ENCODE measurements at regions not wholly inside any gene's neighbourhood (a gene's known extent, or its start where the extent isn't known, plus 50 kb on each side); places are given as distances from the start of the nearest gene placed in this dataset.

DNA sequence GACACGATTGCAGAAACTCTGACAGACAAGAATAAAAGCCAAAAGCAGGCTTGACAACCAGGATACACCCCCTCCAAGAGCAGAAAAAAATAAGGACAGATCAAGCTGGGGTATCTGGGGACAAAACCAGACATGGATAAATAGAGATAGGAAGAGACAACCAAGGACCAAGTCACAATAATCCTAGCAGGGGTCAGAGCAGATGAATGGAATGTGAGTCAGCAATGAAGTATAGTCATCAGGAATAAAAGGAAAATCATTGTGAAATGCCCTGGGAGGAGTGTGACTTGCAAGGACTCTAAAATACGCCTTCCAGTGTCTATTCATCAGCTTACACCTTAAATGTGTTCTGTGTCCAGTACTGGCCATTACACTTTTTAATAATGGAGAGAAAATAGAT lies 206.8 kb downstream of the CAAP1 start:
- H2AFZ ChIP-seq (ENCODE audit: low read depth), result no peak overlapping the region
- TF ChIP-seq ELF1 (IDR thresholded peaks at IDR 0.05) (no peak), RCOR1 (IDR thresholded peaks at IDR 0.05; ENCODE audit: low read length) (no peak)
- POLR2A ChIA-PET, result no interaction called here
- H3K9ac ChIP-seq, result no peak overlapping the region
- no peaks in the 10 kb centered on the region for H3K9me2 ChIP-seq
- WGBS (ENCODE audit: low lambda C conversion rate), result 42% methylated on average over 2 of the region's 2 CpGs
- no peaks in the 10 kb centered on the region for H4K20me1 ChIP-seq (ENCODE audit: insufficient read depth)
- no peaks in the 10 kb centered on the region for H3K36me3 ChIP-seq (replicated peaks in 1 of 2; ENCODE audit: control insufficient read depth in 1 of 2, insufficient read depth in 2 of 2, low read length in 1 of 2)
- H3K79me2 ChIP-seq (ENCODE audit: insufficient read depth), result no peaks in the 10 kb centered on the region
- no peak overlapping the region for H3K27ac ChIP-seq (ENCODE audit: low read depth in 2 of 2, low read length in 1 of 2)
- no peaks in the 10 kb centered on the region for H3F3A ChIP-seq (replicated peaks; ENCODE audit: insufficient read depth)
- H3K4me3 ChIP-seq (ENCODE audit: low read depth in 2 of 2, low read length in 1 of 2), result no peak overlapping the region
- DNase-seq, result no peak
- peaks cover 0 to 11% of the 10 kb centered on the region in 2 experiments; a peak in 2 of 4 replicates for H3K4me1 ChIP-seq (ENCODE audit: control insufficient read depth in 1 of 2, insufficient read depth in 2 of 2, low read depth in 1 of 2, low read length in 1 of 2)
- H3K4me2 ChIP-seq, result no peak overlapping the region
- H3K9me3 ChIP-seq, result no peaks in the 10 kb centered on the region
- CTCF ChIA-PET, result interaction anchor here (1.0 kb wide), 1 partner anchor 11 kb away, joined by 4 read pairs; no protein-coding TSS in a partner anchor
- no peaks in the 10 kb centered on the region for H3K27me3 ChIP-seq (ENCODE audit: insufficient read depth)

DNA sequence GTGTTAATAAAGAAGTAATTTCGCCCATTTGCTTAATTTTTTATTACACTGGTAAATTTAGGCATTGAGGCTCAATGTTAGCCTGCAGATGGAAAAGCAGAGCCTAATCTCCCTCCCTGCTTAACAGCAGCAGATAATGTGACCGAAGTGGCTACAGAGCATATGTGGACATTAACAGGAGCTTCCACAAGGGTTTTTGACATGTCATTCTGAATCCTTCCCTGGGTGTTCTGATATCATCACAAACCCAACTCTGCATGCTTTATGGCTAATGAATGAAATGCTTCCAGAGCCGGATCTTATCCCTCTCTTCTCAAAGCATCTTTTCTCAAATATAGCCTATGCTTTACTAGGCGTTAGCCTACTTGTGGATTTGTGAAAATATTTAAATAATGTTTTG lies 208.6 kb downstream of the CAAP1 start:
- no peak overlapping the region for H3K9ac ChIP-seq
- H3K27ac ChIP-seq (ENCODE audit: low read depth in 2 of 2, low read length in 1 of 2), result peak overlapping the region in 1 of 2 experiments; percentile 78; a peak in 1 of 4 replicates
- H3K9me3 ChIP-seq, result no peaks in the 10 kb centered on the region
- no peaks in the 10 kb centered on the region for H3K36me3 ChIP-seq (replicated peaks in 1 of 2; ENCODE audit: control insufficient read depth in 1 of 2, insufficient read depth in 2 of 2, low read length in 1 of 2)
- no peak overlapping the region for H2AFZ ChIP-seq (ENCODE audit: low read depth)
- no peaks in the 10 kb centered on the region for H3K27me3 ChIP-seq (ENCODE audit: insufficient read depth)
- peak; percentile 57 for DNase-seq
- no peaks in the 10 kb centered on the region for H4K20me1 ChIP-seq (ENCODE audit: insufficient read depth)
- no peaks in the 10 kb centered on the region for H3K9me2 ChIP-seq
- H3K79me2 ChIP-seq (ENCODE audit: insufficient read depth), result no peaks in the 10 kb centered on the region
- TF ChIP-seq MEF2A (IDR thresholded peaks at IDR 0.05; ENCODE audit: borderline replicate concordance, low read depth), result no peak
- TF ChIP-seq SIN3A (IDR thresholded peaks at IDR 0.05; ENCODE audit: borderline replicate concordance, low read depth, low read length), result no peak
- no peak for TF ChIP-seq SMC3 (IDR thresholded peaks at IDR 0.05; ENCODE audit: low read depth, low read length)
- TF ChIP-seq TEAD4 (IDR thresholded peaks at IDR 0.05; ENCODE audit: borderline replicate concordance, insufficient read depth), result no peak
- TF ChIP-seq YY1 (IDR thresholded peaks at IDR 0.05; ENCODE audit: low read depth), result no peak
- TF ChIP-seq POLR2AphosphoS5 (IDR thresholded peaks at IDR 0.05; ENCODE audit: low read depth, low read length), result no peak
- no peak for TF ChIP-seq NRF1 (IDR thresholded peaks at IDR 0.05; ENCODE audit: low read depth, low read length)
- TF ChIP-seq ELF1 (IDR thresholded peaks at IDR 0.05), result no peak
- peak; percentile 69; the same call in 1 of the 2 replicates for TF ChIP-seq MXI1 (IDR thresholded peaks at IDR 0.05; ENCODE audit: low read depth, low read length)
- no peak for TF ChIP-seq CHD2 (IDR thresholded peaks at IDR 0.05; ENCODE audit: low read length, partially characterized antibody)
- TF ChIP-seq EP300 (IDR thresholded peaks at IDR 0.05; ENCODE audit: borderline replicate concordance in 1 of 2, low read depth in 1 of 2, low read length in 1 of 2), result peak in 1 of 2 experiments; percentile 42; a peak in 1 of 4 replicates
- no peak for TF ChIP-seq JUND (IDR thresholded peaks at IDR 0.05)
- no peak for TF ChIP-seq ZBTB33 (IDR thresholded peaks at IDR 0.05; ENCODE audit: borderline replicate concordance, low read depth)
- 0 out of 2 replicates have a peak, but pooled peaks have one; percentile 10 for TF ChIP-seq RAD21 (IDR thresholded peaks at IDR 0.05; ENCODE audit: low read length)
- TF ChIP-seq, protein P1, sequence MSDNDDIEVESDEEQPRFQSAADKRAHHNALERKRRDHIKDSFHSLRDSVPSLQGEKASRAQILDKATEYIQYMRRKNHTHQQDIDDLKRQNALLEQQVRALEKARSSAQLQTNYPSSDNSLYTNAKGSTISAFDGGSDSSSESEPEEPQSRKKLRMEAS (IDR thresholded peaks at IDR 0.05; ENCODE audit: low read depth), result no peak
- no peak for TF ChIP-seq RXRA (IDR thresholded peaks at IDR 0.05; ENCODE audit: borderline replicate concordance, low read depth)
- TF ChIP-seq PBX3 (IDR thresholded peaks at IDR 0.05), result no peak
- TF ChIP-seq GATA2 (CRISPR knock-in tag; IDR thresholded peaks at IDR 0.05), result peak; percentile 51
- no peak for TF ChIP-seq FOXJ3 (CRISPR knock-in tag; IDR thresholded peaks at IDR 0.05)
- TF ChIP-seq FOSL2 (IDR thresholded peaks at IDR 0.05; ENCODE audit: borderline replicate concordance, low read depth), result no peak
- 44% methylated on average over 4 of the region's 4 CpGs for WGBS (ENCODE audit: low lambda C conversion rate)
- H3K4me2 ChIP-seq, result no peak overlapping the region
- H3F3A ChIP-seq (replicated peaks; ENCODE audit: insufficient read depth), result no peaks in the 10 kb centered on the region
- H3K4me1 ChIP-seq (ENCODE audit: control insufficient read depth in 1 of 2, insufficient read depth in 2 of 2, low read depth in 1 of 2, low read length in 1 of 2), result peaks cover 0 to 11% of the 10 kb centered on the region in 2 experiments; a peak in 2 of 4 replicates
- ChIA-PET CTCF (no interaction called here), POLR2A (no interaction called here)
- no peak overlapping the region for H3K4me3 ChIP-seq (ENCODE audit: low read depth in 2 of 2, low read length in 1 of 2)

Measured in SK-N-SH (cell line).